Inflammatory macrophage treated with lipopolysaccharide for 4 hours (primary cell): ENCODE measurements at regions not wholly inside any gene's neighbourhood (a gene's known extent, or its start where the extent isn't known, plus 50 kb on each side); places are given as distances from the start of the nearest gene placed in this dataset.
"Not testable (repeated sequence)": the region's sequence is repeated elsewhere in the genome, so short reads cannot be mapped to it uniquely, and the experiment has no call there.

Experiments
- DNase-seq: peaks from one replicate; pipeline ENCODE4 v3.0.0-alpha.2; 2020

DNA sequence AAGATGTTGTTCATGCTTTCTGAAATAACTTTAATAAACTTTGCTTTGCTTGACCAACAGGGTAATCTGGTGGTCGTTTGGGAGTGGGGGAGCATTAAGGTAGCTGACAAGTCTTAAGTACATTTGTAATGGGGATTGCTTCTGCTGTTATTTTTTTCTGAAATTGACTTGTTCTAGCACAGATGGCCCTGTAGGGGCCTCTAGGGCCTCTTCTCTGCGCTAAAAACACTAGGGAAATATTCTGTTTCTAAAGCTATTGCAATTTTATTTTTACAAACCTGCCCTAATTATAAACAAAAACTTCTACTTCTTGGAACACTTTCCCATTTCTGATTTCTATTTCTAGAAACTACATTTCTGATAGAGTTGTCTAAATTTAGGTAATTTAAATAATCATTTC, 191.3 kb upstream of the KCNJ3 start:
- DNase-seq, result no peak

DNA sequence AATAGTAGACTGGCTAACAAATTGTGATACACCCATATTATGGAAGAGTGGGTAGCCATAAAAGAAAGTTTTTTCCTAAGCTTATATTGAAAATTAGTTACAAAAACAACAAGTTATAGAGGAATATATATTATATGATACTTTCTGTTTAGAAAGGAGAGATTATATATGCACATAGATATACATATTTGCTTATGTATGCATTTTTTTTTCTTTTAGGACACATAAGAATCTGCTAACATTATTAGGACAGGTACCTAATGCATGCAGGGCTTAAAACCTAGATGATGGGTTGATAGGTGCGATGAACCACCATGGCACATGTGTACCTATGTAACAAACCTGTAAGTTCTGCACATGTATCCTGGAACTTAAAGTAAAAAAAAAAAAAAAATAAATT, 179.6 kb upstream of the KCNJ3 start:
- no peak for DNase-seq

DNA sequence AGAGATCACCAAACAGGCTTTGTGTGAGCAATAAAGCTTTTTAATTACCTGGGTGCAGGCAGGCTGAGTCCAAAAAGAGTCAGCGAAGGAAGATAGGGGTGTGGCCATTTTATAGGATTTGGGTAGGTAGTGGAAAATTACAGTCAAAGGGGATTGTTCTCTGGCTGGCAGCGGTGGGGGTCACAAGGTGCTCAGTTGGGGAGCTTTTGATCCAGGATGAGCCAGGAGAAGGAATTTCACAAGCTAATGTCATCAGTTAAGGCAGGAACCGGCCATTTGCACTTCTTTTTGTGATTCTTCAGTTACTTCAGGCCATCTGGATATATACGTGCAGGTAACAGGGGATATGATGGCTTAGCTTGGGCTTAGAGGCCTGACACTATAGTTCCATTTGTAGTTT, 177.5 kb upstream of the KCNJ3 start:
- not testable (repeated sequence) for DNase-seq

DNA sequence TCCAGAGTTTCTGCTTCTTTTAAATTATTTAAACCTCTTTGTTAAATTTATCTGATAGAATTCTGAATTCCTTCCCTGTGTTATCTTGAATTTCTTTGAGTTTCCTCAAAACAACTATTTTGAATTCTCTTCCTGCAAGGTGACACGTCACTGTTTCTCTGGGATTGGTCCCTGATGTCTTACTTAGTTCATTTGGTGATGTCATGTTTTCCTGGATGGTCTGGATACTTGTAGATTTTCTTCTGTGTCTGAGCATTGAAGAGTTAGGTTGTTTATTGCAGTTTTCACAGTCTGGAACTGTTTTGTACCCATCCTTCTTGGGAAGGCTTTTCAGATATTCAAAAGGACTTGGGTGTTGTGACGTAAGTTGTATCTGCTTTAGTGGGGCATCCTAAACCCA, 172.3 kb upstream of the KCNJ3 start:
- DNase-seq, result no peak

DNA sequence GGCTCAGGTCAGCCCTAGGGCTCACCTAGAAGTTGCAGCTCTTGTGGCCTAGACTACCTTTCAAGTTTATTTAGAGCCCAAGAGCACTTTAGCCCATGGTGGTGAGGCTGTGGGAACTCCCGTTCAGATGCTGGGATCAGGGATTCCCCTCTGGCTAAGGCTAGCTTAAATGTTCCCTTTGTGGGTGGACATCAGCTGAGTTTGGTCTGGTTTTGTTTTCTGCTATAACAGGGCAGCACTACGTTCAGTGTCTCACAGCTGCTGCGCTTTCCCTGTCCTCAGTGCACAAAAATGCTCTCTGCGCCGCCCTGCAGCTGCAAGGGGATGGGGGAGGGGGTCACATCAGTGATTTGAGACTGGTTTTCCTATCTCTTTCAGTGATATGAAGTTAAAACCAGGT, 170.5 kb upstream of the KCNJ3 start:
- no peak for DNase-seq

DNA sequence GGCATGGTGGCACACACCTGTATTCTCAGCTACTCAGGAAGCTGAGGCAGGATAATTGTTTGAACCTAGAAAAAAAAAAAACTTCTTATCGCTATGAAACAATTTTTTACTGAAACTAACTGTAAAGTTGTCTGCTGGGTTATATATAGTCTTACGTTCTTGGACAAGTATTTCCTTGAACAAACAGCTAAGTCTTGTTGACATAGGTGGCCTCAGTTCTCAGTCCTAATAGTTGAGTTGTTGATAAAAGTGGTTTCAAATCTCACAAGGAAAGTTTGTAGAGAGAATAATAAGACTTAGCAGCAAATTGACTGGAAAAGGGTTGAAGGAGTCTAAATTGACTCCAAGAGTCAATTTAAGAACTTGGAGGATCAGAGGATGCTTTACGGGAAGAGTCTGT, 166.5 kb upstream of the KCNJ3 start:
- DNase-seq, result no peak

DNA sequence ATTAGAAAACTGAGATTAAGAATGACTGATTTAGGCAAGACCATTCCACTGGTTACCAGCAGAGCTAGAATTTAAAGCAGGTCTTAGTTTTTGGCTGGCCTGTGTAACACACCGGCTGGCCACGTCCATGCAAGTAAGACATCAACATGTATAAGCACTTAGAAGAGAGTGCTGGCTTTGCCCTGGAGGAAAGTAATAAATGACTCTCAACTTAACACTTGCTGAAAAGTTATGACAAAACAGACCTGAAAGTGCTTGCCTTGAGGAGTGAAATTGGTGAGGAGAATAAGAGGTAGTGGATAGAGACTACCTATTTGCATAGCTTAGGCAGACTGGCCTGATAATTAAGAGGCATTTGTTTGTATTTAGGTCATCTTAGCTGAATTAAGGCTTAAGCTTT, 165.7 kb upstream of the KCNJ3 start:
- no peak for DNase-seq

DNA sequence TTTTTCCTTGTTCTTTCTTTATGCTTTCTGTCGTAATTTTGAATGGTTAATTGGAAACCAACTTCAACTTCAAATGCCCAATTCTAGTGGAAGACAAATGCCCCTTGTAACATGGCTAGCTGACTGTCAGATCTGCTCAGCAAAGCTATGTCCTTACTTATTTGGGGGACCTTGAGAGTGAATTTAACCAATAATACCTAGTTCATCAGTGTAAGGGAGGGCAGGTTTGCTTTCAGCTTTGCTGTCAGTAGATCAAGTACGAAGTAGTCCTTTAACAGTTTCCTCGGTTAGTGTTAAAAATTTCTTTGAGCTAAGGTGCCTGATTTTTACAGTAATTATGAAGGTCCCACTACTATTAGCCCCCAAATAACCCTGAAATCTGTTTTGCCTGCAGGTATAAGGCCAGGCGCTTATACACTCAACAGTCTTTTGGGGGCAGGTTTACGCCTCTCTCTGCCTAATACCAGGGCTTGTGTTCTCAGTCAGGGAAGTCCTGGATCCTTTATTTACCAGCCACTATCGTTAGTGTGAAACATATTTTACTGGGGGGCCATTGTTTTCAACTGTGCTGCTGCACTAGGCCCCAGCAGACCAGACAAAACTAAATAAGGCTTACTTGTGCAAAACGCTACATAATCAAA, 165.1 kb upstream of the KCNJ3 start:
- DNase-seq, result no peak

DNA sequence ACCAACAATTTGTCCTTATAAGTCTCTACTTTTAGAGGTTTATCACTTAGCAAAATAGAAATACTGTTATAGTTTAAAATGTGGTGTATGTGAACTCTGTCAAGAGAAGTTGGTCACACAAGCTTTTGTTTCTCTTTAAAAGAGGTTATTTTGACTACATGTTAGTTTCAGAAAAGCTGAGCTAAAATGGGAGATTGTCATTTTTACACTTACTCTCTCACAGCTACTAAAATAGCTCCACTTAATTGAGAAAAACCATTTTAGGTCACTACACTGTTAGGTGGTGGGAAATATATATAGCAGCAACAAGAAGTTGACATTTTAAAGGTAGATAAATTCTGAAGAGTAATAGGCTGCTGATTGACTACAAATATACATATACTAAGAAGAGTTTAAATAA, 161.5 kb upstream of the KCNJ3 start:
- DNase-seq, result no peak

DNA sequence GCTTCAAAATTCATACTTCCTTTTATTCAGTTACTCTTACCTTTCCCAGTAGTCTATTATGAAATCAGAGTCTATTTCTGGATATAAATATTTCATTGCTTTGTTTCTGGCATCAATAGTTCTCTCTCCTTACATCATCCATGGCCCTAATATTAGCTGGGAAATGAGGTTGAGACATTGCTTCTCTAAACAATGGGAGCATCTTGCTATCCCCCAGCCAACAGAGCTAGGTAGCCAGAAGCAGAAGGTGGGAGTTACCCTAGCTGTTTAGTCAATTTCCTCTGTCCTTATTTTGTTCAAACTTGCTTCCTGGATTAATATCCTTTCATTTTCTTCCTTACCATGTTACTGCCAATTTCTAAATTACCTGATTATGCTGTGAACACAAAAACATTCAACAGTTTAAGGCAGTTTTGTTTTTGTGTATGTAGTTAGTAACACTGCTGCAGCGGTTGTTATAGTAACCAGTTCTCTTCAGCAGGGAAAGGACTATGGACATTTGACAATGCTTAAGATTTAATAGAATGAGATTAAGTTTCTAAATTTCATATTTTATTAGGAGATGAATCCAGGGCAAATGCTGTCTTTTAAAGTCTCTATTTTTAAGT, 160.5 kb upstream of the KCNJ3 start:
- DNase-seq, result no peak

DNA sequence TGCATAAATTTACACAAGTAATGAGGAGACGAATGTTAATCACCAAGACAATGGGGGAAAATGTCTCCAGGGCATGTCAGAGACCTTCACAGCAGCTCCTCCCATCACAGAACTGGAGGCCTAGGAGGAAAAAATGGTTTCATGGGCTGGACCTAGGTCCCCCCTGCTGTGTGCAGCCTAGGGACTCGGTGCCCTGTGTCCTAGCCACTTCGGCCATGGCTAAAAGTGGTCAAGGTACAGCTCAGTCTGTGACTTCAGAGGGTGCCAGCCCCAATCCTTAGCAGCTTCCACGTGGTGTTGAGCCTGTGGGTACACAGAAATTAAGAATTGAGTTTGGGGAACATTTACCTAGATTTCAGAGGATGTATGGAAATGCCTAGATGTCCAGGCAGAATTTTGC, 152.2 kb upstream of the KCNJ3 start:
- DNase-seq, result no peak

DNA sequence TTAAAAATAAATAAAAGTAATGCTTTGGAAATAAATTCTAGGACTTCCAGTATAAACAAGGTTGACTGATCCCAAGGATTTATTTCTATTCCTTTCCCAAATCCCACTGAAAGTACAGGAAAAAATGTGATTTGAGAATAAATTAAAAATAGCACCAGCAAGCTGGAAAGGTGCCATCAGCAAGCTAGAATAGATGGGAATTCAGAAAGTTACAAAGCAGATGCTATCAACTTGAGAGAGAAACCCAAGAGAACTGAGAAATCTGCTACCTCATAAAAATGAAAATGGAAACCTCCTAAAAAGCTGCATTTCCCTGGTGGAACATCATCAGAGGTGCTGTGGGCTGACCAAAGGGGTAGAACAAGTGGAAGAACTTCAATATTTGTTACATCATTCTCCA, 148.6 kb upstream of the KCNJ3 start:
- DNase-seq, result no peak

DNA sequence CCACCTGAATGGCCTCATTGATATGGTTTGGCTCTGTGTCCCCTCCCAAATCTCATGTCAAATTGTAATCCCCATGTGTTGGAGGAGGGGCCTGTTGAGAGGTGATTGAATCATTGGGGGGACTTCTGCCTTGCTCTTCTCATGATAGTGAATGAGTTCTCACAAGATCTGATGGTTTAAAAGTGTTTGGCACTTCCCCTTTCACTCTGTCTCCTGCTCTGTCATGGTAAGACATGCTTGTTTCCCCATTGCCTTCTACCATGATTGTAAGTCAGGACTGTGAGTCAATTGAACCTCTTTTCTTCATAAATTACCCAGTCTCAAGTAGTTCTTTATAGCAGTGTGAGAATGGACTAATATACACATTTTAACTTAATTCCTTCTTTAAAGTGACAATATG, 146.8 kb upstream of the KCNJ3 start:
- DNase-seq, result no peak

DNA sequence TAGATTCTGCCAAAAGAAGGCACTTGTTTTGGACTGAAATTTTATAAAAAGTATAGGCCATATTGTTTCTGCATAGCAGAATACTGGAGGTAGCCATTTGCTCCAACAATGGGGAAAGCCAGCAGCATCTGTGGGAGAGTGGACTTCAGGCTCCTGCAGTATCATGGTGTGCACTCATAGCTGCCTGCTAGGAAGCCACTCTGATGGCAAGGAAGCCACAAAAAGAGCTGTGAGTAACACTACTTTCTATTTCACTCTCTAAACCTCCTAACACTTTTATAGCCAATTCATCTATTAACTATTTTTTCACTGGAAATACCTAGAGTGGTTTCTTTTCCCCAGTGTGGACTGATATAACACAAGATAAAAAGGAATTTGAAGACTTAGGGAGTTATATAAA, 144.4 kb upstream of the KCNJ3 start:
- no peak for DNase-seq

DNA sequence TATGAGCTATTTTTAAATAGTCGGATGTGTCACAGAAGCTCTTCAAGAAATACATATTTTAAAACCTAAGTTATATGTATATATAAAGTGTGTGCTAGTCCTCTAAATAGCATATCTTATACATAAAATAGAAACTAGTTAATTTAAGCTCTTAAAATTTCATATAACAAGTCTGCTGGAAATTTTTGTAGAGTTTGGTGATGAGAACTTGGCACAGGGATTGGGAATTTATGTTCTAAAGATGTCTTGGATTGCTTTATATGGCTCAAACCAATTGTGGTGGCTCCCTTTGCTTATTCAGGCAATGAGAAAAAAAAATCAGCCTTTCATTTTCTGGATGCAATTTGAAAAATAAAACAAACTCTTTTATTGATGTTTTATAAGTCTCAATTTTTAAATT, 142.8 kb upstream of the KCNJ3 start:
- no peak for DNase-seq

DNA sequence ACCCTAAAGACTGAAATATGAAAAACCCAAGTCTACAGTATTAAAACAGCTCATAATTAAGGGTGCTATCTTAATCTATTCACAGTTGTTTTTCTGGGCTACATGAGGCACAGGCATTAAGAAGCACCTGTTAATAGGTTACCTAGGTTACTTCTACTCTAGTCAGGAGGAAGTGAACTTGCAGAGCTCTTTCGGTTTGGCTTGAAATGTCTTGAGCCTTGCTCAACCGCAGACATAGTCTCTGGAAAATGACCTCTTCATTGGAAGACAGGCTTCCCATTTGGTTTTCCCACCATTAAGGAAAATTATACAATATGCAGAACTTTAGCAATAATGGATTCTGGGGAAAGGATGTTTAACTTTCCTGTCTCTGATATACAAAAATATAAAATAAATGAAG, 142.3 kb upstream of the KCNJ3 start:
- DNase-seq, result no peak

DNA sequence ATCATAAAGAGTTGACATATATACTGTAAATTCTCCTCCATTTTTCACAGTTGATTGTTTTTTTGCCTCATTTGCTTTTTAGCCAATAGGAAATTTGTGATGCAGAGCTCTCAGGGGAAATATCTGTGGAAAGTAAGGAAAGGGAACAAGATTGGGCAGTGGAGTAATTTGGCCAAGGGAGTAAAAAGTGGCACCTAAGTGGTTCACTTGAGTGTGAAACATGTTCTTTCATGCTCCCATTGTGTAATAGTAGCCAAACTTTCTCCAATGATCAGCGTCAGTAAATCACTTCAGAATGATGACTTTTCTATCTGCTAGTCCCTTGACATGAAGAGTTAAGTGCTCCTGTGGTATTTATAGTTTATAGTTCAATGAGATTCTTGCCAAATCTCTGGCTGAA, 141.9 kb upstream of the KCNJ3 start:
- no peak for DNase-seq

DNA sequence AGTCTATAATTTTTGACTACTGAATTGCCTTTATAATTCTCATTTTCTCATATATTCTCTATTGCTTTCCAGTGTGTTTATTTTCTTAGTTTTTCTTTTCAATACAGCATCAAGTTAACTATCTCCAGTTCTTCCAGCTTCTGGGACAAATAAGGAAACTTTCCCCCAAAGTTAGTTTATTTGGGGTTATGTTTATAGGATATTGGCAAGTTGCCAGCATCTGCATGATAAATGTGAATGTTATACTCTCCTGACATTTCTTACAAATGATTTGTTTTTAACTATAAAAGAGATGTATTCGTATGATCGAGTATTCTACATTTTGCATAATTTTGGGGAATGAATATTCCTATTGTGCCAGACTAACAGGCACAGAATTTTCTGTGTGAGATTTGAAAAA, 140.6 kb upstream of the KCNJ3 start:
- DNase-seq, result no peak

DNA sequence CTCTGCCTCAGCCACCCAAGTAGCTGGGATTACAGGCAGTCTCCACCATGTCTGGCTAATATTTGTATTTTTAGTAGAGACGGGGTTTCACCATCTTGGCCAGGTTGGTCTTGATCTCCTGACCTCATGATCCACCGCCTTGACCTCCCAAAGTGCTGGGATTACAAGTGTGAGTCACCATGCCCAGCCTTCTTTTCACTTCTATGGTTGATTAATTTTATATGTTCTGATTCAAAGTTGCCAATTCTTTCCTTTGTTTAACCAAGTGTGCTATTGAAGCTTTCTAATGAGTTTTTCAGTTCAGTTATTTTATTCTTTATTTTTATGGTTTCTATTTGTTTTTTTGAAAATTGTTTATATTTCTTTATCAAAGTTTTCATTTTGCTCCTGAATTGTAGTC, 133.1 kb upstream of the KCNJ3 start:
- no peak for DNase-seq

DNA sequence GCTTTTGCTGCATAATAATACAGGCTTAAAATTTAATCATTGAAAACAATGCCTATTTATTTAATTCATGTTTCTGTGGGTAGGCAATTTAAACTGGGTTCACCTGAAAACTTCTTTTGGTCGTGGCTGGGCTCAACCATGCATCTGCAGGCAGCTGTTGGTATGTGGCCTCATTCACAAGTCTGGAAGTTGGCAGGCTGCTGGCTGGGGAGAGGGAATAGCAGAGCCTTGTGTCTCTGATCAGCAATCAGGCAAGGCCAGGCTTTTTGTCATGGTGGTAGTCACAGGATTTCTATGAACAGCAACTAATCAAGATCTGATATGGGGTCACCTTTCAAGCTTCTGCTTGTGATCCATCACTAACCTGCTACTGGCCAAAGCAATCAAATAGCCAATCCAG, 130.1 kb upstream of the KCNJ3 start:
- no peak for DNase-seq

DNA sequence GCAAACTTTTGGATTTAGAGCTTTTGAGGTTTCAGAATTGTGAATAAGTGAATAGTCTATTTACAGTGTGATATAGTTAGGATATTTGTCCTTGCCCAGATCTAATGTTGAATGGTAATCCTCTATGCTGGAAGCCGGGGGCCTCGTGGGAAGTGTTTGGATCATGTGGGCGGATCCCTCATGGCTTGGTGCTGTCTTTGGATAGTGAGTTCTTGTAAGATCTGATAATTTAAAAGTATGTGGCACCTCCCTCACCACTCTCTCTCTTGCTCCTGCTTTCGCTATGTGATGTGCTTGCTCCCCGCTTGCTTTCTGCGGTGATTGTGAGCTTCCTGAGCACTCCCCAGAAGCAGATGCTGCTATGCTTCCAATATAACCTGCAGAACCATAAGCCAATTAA, 128.0 kb upstream of the KCNJ3 start:
- no peak for DNase-seq

DNA sequence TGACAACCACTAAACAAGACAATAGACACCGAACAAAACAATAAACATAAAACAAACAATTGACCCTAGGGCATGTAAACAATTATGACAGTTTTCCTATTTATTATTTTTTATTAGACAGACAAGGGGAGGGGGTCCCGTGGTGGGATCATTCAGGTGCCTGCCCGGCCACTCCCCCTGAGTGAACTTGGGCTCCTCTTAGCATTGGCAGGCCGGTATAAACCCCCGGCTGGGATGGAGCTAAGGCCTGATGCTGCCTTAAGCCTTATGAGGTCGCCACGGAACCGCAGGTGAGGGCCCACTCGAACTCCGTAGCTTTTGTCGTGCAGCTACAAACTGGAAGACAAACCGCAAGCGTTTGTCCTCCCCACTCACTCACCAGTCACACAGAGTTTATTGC, 121.8 kb upstream of the KCNJ3 start:
- not testable (repeated sequence) for DNase-seq

DNA sequence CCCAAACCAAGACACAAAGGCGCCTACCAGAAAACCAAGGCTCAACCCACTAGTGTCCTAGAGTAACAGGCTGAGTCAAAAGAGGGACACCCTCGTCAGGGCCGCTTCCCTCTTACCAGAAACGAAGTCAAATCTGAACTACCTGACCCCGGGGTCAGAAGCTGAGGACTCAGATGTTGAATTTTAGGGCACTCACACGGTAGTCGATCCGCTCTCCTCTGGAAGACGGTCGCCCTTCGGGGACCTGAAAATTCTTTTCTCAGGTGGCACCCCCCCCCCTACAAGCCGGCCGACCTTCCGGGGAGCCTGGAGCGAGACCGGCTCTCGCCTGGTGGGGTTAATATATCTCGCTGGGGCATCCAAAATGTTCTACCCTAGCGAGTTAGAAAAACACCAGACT, 121.1 kb upstream of the KCNJ3 start:
- no peak for DNase-seq

DNA sequence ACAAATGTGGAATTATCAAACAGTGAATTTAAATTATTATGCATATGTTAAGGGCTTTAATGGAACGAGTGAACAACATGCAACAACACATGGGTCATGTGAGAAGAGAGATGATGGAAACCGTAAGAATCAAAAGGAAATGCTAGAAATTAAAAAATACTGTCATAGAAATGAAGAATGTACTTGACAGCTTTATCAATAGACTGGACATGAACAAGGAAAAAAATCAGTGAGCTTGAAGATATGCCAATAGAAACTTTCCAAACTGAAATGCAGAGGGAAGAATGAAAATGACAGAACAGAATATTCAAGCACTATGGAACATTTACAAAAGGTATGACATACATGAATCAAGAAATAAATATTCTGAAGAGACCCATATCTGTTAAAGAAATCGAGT, 117.7 kb upstream of the KCNJ3 start:
- no peak for DNase-seq

DNA sequence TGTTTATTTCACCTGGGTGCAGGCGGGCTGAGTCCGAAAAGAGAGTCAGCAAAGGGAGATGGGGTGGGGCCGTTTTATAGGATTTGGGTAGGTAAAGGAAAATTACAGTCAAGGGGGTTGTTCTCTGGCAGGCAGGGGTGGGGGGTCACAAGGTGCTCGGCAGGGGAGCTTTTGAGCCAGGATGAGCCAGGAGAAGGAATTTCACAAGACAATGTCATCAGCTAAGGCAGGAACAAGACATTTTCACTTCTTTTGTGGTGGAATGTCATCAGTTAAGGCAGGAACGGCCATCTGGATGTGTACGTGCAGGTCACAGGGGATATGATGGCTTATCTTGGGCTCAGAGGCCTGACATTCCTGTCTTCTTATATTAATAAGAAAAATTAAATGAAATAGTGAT, 115.8 kb upstream of the KCNJ3 start:
- not testable (repeated sequence) for DNase-seq

DNA sequence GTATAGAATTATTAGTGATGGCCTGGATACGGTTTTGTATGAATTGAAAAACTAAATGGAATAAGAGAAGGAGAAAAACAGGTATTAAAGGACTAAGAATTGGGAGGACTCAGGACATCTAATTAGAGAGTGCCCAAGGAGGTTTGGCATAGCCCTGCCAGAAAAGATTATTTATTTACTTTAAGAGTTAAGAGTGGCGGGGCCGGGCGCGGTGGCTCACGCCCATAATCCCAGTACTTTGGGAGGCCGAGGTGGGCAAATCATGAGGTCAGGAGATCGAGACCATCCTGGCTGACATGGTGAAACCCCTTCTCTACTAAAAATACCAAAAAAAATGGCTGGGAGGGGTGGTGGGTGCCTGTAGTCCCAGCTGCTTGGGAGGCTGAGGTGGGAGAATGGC, 115.2 kb upstream of the KCNJ3 start:
- DNase-seq, result not testable (repeated sequence)
